ENCODE measurements at regions not wholly inside any gene's neighbourhood (a gene's known extent, or its start where the extent isn't known, plus 50 kb on each side); places are given as distances from the start of the nearest gene placed in this dataset.

GRCh38 chr4:79652232-79652631 lies 244.2 kb upstream of the GK2 start:
- Mint-ChIP-seq H3K9me3 (no peaks in the 10 kb centered on the region), H3K4me1 (ENCODE audit: low read depth) (peaks cover 6% of the 10 kb centered on the region), H3K27ac (no peak overlapping the region), H3K4me3 (ENCODE audit: low read depth) (no peak overlapping the region), H3K36me3 (ENCODE audit: low read depth) (no peaks in the 10 kb centered on the region), H3K27me3 (ENCODE audit: low read depth) (peaks cover 7% of the 10 kb centered on the region)
- DNase-seq (ENCODE audit: low spot score): no peak
- intact Hi-C loops (cut with micrococcal nuclease): no loop called here

GRCh38 chr4:79651456-79651855 lies 243.4 kb upstream of the GK2 start:
- H3K36me3 Mint-ChIP-seq (ENCODE audit: low read depth): no peaks in the 10 kb centered on the region
- intact Hi-C loops (cut with micrococcal nuclease): no loop called here
- H3K27ac Mint-ChIP-seq: no peak overlapping the region
- no peak for DNase-seq (ENCODE audit: low spot score)
- H3K9me3 Mint-ChIP-seq: no peaks in the 10 kb centered on the region
- no peak overlapping the region for H3K4me3 Mint-ChIP-seq (ENCODE audit: low read depth)
- H3K27me3 Mint-ChIP-seq (ENCODE audit: low read depth): peaks cover 7% of the 10 kb centered on the region
- peaks cover 6% of the 10 kb centered on the region for H3K4me1 Mint-ChIP-seq (ENCODE audit: low read depth)

- no peaks in the 10 kb centered on the region for H3K36me3 Mint-ChIP-seq (ENCODE audit: low read depth)
- no peak for DNase-seq (ENCODE audit: low spot score)
- H3K4me1 Mint-ChIP-seq (ENCODE audit: low read depth): peaks cover 6% of the 10 kb centered on the region
- H3K4me3 Mint-ChIP-seq (ENCODE audit: low read depth): no peak overlapping the region
- H3K27ac Mint-ChIP-seq: no peak overlapping the region
- H3K27me3 Mint-ChIP-seq (ENCODE audit: low read depth): peaks cover 7% of the 10 kb centered on the region
- intact Hi-C loops (cut with micrococcal nuclease): no loop called here
- H3K9me3 Mint-ChIP-seq: no peaks in the 10 kb centered on the region
Measured at GRCh38 chr4:79650794-79651431, 242.9 kb upstream of the GK2 start.

GRCh38 chr4:79650217-79650616 lies 242.2 kb upstream of the GK2 start:
- H3K4me3 Mint-ChIP-seq (ENCODE audit: low read depth): no peak overlapping the region
- no peaks in the 10 kb centered on the region for H3K9me3 Mint-ChIP-seq
- no peak overlapping the region for H3K27ac Mint-ChIP-seq
- H3K27me3 Mint-ChIP-seq (ENCODE audit: low read depth): peaks cover 10% of the 10 kb centered on the region
- intact Hi-C loops (cut with micrococcal nuclease): no loop called here
- no peaks in the 10 kb centered on the region for H3K36me3 Mint-ChIP-seq (ENCODE audit: low read depth)
- no peak for DNase-seq (ENCODE audit: low spot score)
- peaks cover 6% of the 10 kb centered on the region for H3K4me1 Mint-ChIP-seq (ENCODE audit: low read depth)

- no peaks in the 10 kb centered on the region for H3K36me3 Mint-ChIP-seq (ENCODE audit: low read depth)
- no peak for DNase-seq (ENCODE audit: low spot score)
- no peak overlapping the region for H3K4me3 Mint-ChIP-seq (ENCODE audit: low read depth)
- H3K4me1 Mint-ChIP-seq (ENCODE audit: low read depth): peaks cover 4% of the 10 kb centered on the region
- intact Hi-C loops (cut with micrococcal nuclease): no loop called here
- peaks cover 11% of the 10 kb centered on the region for H3K27me3 Mint-ChIP-seq (ENCODE audit: low read depth)
- no peak overlapping the region for H3K27ac Mint-ChIP-seq
- H3K9me3 Mint-ChIP-seq: no peaks in the 10 kb centered on the region
Measured at GRCh38 chr4:79645942-79646341, 237.9 kb upstream of the GK2 start.

- H3K4me3 Mint-ChIP-seq (ENCODE audit: low read depth): no peak overlapping the region
- H3K4me1 Mint-ChIP-seq (ENCODE audit: low read depth): no peaks in the 10 kb centered on the region
- H3K27me3 Mint-ChIP-seq (ENCODE audit: low read depth): peaks cover 6% of the 10 kb centered on the region
- H3K27ac Mint-ChIP-seq: no peak overlapping the region
- DNase-seq (ENCODE audit: low spot score): no peak
- H3K9me3 Mint-ChIP-seq: no peaks in the 10 kb centered on the region
- intact Hi-C loops (cut with micrococcal nuclease): no loop called here
- no peaks in the 10 kb centered on the region for H3K36me3 Mint-ChIP-seq (ENCODE audit: low read depth)
Measured at GRCh38 chr4:79638735-79639134, 230.7 kb upstream of the GK2 start.

GRCh38 chr4:79636991-79637390 lies 229.0 kb upstream of the GK2 start:
- H3K9me3 Mint-ChIP-seq: no peaks in the 10 kb centered on the region
- no peak for DNase-seq (ENCODE audit: low spot score)

GRCh38 chr4:79634111-79634510 lies 226.1 kb upstream of the GK2 start:
- Mint-ChIP-seq H3K9me3 (no peaks in the 10 kb centered on the region), H3K4me3 (ENCODE audit: low read depth) (no peak overlapping the region), H3K27me3 (ENCODE audit: low read depth) (peaks cover 7% of the 10 kb centered on the region), H3K27ac (no peak overlapping the region), H3K4me1 (ENCODE audit: low read depth) (no peaks in the 10 kb centered on the region), H3K36me3 (ENCODE audit: low read depth) (no peaks in the 10 kb centered on the region)
- DNase-seq (ENCODE audit: low spot score): no peak
- intact Hi-C loops (cut with micrococcal nuclease): no loop called here

More at GRCh38 chr4:79636991-79637390, 229.0 kb upstream of the GK2 start:
- intact Hi-C loops (cut with micrococcal nuclease): no loop called here
- H3K4me3 Mint-ChIP-seq (ENCODE audit: low read depth): no peak overlapping the region
- peaks cover 6% of the 10 kb centered on the region for H3K27me3 Mint-ChIP-seq (ENCODE audit: low read depth)
- H3K4me1 Mint-ChIP-seq (ENCODE audit: low read depth): no peaks in the 10 kb centered on the region
- no peaks in the 10 kb centered on the region for H3K36me3 Mint-ChIP-seq (ENCODE audit: low read depth)
- H3K27ac Mint-ChIP-seq: no peak overlapping the region

GRCh38 chr4:79632114-79632513 lies 224.1 kb upstream of the GK2 start:
- intact Hi-C loops (cut with micrococcal nuclease): no loop called here
- no peak for DNase-seq (ENCODE audit: low spot score)
- no peak overlapping the region for H3K4me3 Mint-ChIP-seq (ENCODE audit: low read depth)
- H3K27me3 Mint-ChIP-seq (ENCODE audit: low read depth): peaks cover 7% of the 10 kb centered on the region
- H3K4me1 Mint-ChIP-seq (ENCODE audit: low read depth): no peaks in the 10 kb centered on the region
- H3K27ac Mint-ChIP-seq: no peak overlapping the region
- no peaks in the 10 kb centered on the region for H3K9me3 Mint-ChIP-seq
- H3K36me3 Mint-ChIP-seq (ENCODE audit: low read depth): no peaks in the 10 kb centered on the region

GRCh38 chr4:79626611-79627010 lies 218.6 kb upstream of the GK2 start:
- no peak for DNase-seq (ENCODE audit: low spot score)
- H3K4me1 Mint-ChIP-seq (ENCODE audit: low read depth): no peaks in the 10 kb centered on the region
- no peaks in the 10 kb centered on the region for H3K36me3 Mint-ChIP-seq (ENCODE audit: low read depth)
- H3K9me3 Mint-ChIP-seq: no peaks in the 10 kb centered on the region
- intact Hi-C loops (cut with micrococcal nuclease): no loop called here
- H3K27me3 Mint-ChIP-seq (ENCODE audit: low read depth): peaks cover 6% of the 10 kb centered on the region
- no peak overlapping the region for H3K27ac Mint-ChIP-seq
- H3K4me3 Mint-ChIP-seq (ENCODE audit: low read depth): no peak overlapping the region

- H3K27ac Mint-ChIP-seq: no peak overlapping the region
- H3K9me3 Mint-ChIP-seq: no peaks in the 10 kb centered on the region
- DNase-seq (ENCODE audit: low spot score): no peak
- peaks cover 6% of the 10 kb centered on the region for H3K27me3 Mint-ChIP-seq (ENCODE audit: low read depth)
- H3K36me3 Mint-ChIP-seq (ENCODE audit: low read depth): no peaks in the 10 kb centered on the region
- H3K4me1 Mint-ChIP-seq (ENCODE audit: low read depth): no peaks in the 10 kb centered on the region
- intact Hi-C loops (cut with micrococcal nuclease): no loop called here
- no peak overlapping the region for H3K4me3 Mint-ChIP-seq (ENCODE audit: low read depth)
Measured at GRCh38 chr4:79626101-79626500, 218.1 kb upstream of the GK2 start.

GRCh38 chr4:79625361-79625760 lies 217.3 kb upstream of the GK2 start:
- no peaks in the 10 kb centered on the region for H3K4me1 Mint-ChIP-seq (ENCODE audit: low read depth)
- no peak overlapping the region for H3K4me3 Mint-ChIP-seq (ENCODE audit: low read depth)
- no peak overlapping the region for H3K27ac Mint-ChIP-seq
- H3K27me3 Mint-ChIP-seq (ENCODE audit: low read depth): peaks cover 4% of the 10 kb centered on the region
- DNase-seq (ENCODE audit: low spot score): no peak
- intact Hi-C loops (cut with micrococcal nuclease): no loop called here
- no peaks in the 10 kb centered on the region for H3K9me3 Mint-ChIP-seq
- H3K36me3 Mint-ChIP-seq (ENCODE audit: low read depth): no peaks in the 10 kb centered on the region

- no peaks in the 10 kb centered on the region for H3K36me3 Mint-ChIP-seq (ENCODE audit: low read depth)
- H3K4me3 Mint-ChIP-seq (ENCODE audit: low read depth): no peak overlapping the region
- no peak for DNase-seq (ENCODE audit: low spot score)
- H3K27ac Mint-ChIP-seq: no peak overlapping the region
- intact Hi-C loops (cut with micrococcal nuclease): no loop called here
- no peaks in the 10 kb centered on the region for H3K4me1 Mint-ChIP-seq (ENCODE audit: low read depth)
- H3K9me3 Mint-ChIP-seq: no peaks in the 10 kb centered on the region
- H3K27me3 Mint-ChIP-seq (ENCODE audit: low read depth): peaks cover 6% of the 10 kb centered on the region
Measured at GRCh38 chr4:79623021-79623870, 215.2 kb upstream of the GK2 start.

Measured in activated T-helper 2 cell treated with anti-CD3 and anti-CD28 coated beads, Interferon-gamma antibody, Interleukin-2, Interleukin-4, amounts not matched to agents 10 μg/mL and 5 μg/mL and 100 μg/mL, durations not matched to agents 14 hours and 24 hours and 36 hours (primary cell).